ENCODE measurements at regions not wholly inside any gene's neighbourhood (a gene's known extent, or its start where the extent isn't known, plus 50 kb on each side); places are given as distances from the start of the nearest gene placed in this dataset.
A peak's percentile ranks its signal among the peaks of the same experiment; 100 is the strongest.

DNA sequence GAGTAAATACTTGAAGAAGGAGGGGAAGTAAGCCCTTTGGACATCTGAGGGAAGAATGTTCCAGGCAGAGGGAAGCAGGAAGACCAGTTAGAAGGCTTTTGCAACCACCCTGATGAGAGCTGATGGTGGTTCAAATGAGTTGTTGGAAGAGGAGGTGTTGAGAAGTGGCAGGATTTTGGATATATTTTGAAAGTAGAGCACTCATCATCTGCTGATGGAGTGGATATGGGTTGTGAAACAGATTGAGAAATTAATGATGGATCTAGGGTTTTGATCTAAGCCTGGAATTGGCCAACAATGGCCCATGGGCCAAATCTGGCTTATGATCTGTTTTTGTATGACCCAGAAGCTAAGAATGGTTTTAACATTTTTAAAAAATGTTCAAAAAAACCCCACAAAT lies 230.7 kb downstream of the NDFIP2 start:
- TF ChIP-seq, protein P1, sequence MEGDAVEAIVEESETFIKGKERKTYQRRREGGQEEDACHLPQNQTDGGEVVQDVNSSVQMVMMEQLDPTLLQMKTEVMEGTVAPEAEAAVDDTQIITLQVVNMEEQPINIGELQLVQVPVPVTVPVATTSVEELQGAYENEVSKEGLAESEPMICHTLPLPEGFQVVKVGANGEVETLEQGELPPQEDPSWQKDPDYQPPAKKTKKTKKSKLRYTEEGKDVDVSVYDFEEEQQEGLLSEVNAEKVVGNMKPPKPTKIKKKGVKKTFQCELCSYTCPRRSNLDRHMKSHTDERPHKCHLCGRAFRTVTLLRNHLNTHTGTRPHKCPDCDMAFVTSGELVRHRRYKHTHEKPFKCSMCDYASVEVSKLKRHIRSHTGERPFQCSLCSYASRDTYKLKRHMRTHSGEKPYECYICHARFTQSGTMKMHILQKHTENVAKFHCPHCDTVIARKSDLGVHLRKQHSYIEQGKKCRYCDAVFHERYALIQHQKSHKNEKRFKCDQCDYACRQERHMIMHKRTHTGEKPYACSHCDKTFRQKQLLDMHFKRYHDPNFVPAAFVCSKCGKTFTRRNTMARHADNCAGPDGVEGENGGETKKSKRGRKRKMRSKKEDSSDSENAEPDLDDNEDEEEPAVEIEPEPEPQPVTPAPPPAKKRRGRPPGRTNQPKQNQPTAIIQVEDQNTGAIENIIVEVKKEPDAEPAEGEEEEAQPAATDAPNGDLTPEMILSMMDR (IDR thresholded peaks at IDR 0.05) = no peak
- TF ChIP-seq POLR2A (IDR thresholded peaks at IDR 0.05; ENCODE audit: low read depth) (no peak), POLR2AphosphoS5 (IDR thresholded peaks at IDR 0.05) (peak in 1 of 2 donors; percentile 21)

Measured in esophagus muscularis mucosa (tissue), 3 donors.